CD1c-positive myeloid dendritic cell (primary cell): ENCODE measurements at regions not wholly inside any gene's neighbourhood (a gene's known extent, or its start where the extent isn't known, plus 50 kb on each side); places are given as distances from the start of the nearest gene placed in this dataset.

Source experiments
- DNase-seq: peaks from one replicate; pipeline ENCODE4 v3.0.0-alpha.2; 2016; ENCODE audit errors: extremely low spot score

- DNase-seq: no peak
Measured at GRCh38 chr2:217203086-217203485, 343.2 kb upstream of the TNP1 start.

- no peak for DNase-seq
Measured at GRCh38 chr2:217199255-217199630, 339.4 kb upstream of the TNP1 start.

- no peak for DNase-seq
Measured at GRCh38 chr2:217195658-217196446, 336.0 kb upstream of the TNP1 start.

GRCh38 chr2:217195016-217195415, 335.2 kb upstream of the TNP1 start:
- DNase-seq: no peak

GRCh38 chr2:217193431-217194340, 333.8 kb upstream of the TNP1 start:
- no peak for DNase-seq

DNA sequence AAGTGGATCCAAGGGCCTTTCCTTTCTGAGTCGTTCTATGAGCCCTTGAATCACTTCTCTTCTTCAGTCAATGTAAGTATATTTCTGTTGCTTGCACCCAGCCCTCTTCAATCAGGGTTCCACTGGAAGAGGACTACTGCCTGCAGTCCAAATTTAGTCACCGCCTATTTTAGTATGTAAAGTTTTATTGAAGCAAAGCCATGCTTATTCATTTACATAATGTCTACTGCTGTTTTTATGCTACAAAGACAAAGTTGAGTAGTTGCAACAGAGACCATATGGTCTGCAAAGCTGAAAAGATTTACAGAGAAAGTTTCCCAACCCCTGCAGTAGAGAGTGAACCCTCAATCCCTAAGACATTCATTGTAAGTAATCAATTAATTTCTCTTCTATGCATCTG, 332.5 kb upstream of the TNP1 start:
- DNase-seq: no peak

DNA sequence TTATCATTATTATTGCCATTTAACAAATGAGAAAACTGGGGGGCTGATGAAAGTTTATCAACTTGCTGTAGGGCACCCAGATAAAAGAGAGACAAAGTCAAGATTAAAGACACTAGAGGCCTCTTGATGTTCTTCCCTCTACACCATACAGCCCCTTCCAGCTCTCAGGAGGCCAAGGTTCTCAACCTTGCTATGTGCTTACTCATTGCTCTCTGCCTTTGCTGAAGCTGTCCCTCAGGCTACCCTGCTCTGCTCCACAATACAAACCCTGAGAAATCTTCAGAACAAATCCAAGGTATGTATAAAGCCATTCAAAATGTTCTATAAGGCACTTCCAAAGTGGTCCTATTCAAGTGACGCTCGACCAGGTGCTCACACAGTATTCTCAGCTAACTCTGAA, 329.9 kb upstream of the TNP1 start:
- no peak for DNase-seq

- DNase-seq: no peak
Measured at GRCh38 chr2:217189131-217189530, 329.3 kb upstream of the TNP1 start.

- no peak for DNase-seq
Measured at GRCh38 chr2:217186668-217187159, 326.9 kb upstream of the TNP1 start.

DNA sequence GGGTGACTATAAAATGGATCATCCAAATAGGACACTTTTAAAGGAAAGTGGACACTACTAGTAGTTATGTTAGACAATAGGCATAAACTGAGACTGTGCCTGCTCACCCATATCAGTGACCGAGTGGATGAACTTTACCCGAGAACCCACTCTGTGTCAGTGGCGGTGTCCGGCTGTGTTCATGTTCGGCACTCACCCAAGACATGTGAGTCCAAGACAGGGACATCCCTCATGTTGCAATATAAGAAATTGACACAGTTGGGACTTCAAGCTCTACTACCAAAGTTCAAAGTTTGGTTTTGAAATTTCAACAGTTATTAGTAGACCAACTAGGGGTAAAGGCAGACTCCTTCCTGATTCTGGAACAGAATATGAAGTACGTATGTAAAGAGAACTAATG, 326.3 kb upstream of the TNP1 start:
- DNase-seq: no peak

DNA sequence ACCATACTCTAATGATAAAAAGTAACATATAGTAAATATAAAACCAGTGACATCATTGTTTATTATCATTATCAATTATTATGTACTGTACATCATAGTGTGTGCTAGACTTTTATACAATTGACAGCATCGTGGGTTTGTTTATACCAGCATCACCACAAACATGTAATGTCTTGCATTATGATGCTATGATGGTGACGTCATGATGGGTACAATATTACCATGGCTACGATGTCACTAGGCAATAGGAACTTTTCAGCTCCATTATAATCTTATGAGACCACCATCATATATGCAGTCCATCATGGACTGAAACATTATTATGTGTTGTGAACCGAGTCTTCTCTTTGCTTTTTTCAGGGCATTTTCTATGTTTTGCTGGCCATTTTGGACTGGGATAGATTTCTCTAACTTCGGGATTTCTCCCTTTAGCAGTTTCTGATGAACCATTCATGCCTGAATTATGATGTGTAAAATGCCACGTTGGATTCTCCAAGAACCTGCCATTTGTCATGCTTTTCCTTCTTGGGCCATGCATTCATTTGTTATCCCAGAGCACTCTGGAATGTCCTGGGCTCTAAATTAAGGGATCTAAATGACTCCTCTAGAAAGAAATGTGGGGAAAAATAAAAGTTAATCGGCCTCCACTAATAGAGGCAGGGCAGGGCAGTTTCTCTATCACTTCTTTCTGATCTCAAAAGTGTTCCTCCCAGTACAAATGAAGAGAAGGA, 325.6 kb upstream of the TNP1 start:
- no peak for DNase-seq

DNA sequence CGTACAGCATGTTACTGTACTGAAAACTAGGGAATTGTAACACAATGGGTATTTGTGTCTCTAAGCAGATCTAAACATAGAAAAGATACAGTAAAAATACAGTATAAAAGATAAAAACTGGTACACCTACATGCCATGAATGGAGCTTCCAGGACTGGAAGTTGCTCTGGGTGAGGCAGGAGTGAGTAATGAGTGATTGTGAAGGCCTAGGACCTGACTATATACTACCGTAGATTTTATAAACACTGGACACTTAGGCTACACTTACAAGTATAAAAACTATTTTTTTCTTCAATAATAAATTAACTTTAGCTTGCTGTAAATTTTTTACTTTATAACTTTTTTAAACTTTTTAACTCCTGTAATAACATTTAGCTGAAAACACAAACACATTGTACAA, 324.4 kb upstream of the TNP1 start:
- no peak for DNase-seq

GRCh38 chr2:217183471-217183870, 323.6 kb upstream of the TNP1 start:
- DNase-seq: no peak

- no peak for DNase-seq
Measured at GRCh38 chr2:217182926-217183325, 323.1 kb upstream of the TNP1 start.

DNA sequence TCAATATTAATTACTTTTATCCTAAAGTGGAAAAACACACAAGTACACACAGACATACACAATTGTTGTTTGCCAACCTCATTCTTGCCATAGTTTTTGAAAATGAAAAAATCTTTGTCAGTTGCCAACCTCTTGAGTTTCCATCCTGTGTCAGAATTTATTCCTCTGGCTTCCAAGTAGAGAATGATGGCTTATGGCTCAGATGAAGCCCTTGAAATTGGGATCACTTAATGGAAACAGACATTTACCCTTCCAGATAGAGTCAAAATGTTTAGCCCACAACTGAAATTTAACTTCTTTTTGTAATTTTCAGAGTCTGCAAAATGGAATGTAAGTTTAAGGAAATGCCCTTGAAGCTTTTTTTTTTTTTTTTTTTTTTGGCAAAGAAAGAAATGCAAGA, 321.6 kb upstream of the TNP1 start:
- no peak for DNase-seq

DNA sequence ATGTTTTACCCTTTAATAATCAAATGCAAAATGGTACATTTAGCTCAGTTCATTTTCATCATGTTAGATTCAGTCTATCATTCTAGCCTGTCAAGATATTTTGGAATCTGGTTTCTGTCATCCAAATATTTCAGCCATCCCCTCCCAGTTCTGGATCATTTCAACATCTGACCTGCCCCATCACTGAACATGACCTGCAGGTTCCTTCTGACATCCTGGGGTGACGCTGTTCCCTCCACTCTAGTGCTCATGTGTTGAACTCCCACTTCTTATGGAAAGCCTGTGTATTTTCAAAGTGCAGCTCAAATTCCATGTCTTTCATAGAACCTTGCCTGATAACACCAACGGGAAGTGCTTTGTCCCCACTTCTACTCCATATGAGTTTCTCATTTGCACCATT, 320.0 kb upstream of the TNP1 start:
- no peak for DNase-seq

- no peak for DNase-seq
Measured at GRCh38 chr2:217178341-217178740, 318.5 kb upstream of the TNP1 start.

DNA sequence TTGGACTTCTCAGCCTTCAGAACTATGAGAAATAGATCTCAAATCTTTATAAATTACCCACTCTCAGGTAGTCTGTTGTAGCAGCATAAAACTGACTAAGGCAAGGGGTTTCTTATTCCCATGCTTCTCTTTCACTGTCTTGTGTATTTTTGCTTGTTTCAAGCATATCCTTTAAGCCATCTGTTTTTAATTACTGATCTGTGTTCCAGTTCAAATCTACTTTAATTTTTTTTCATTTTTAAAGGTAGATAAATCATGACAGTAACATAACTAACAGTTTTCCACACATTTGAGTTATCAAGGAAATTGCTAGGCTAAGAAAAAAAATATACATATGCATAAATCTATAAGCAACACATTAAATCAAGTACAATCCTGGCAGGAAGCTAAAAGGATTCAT, 317.9 kb upstream of the TNP1 start:
- no peak for DNase-seq

DNA sequence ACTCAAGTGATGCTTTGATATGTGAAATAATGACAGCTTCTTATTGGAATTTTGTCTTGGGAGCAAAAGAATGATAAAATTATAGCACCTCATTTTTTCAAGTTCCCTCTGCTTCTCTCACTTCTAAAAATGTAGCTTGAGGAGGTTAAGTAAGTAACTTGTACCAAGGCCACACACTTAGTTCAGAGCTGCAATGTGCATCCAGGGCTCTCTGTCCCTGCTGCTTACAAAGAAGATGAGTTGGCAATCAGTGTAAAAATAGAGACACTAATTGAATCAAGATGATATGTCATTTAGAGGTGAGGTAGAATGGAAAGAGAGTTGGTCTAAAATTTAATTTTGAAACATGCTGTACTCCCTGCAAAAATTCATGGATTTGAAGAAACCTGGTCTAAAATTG, 312.0 kb upstream of the TNP1 start:
- DNase-seq: no peak

GRCh38 chr2:217168496-217168895, 308.6 kb upstream of the TNP1 start:
- DNase-seq: no peak

DNA sequence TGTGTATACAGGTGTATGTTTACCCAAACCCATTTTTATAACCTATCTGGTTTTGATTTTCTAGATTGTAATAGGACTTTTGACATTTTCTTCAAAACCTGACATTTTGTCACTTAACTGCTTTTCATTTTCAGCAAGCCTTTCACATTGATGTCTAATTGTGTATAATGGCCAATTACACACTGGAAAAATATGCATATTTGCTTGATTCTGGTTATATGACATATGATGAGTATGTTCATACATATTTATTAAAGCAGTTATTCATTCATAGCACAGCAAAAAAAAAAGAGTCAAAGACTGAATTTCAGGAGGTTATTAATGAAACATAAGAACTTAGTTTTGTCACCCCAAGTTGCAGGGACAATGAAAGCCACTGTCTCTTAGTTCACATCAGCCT, 307.7 kb upstream of the TNP1 start:
- DNase-seq: no peak

DNA sequence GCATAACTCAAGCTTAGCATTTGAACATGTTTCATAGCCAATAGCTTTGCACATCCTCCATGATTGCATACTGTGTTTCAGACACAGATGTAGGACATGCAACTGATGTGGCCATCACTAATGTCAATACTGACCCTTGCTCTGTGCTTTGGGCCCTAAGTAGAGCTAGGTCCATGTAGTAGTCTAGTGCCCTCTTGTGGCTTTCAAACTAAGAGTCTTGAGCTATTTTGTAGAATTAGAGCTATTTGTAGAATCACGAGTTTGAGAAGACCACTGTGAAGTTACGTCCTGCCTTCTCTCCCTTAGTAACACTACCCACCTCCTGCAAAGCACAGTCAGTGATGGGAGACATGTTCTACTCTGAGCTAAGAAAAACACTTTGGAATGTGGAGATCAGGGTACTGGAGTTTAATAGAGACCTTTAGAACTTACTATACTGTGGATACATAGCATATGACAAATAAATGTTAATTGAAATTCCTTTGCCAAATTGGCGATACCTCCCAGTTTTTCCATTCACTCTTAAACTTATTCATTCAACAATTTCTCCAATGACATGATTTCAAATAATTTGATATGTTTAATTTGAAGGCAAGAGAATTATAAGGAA, 306.5 kb upstream of the TNP1 start:
- DNase-seq: peak; percentile 60
